ENCODE measurements at regions not wholly inside any gene's neighbourhood (a gene's known extent, or its start where the extent isn't known, plus 50 kb on each side); places are given as distances from the start of the nearest gene placed in this dataset.
"Not testable (repeated sequence)": the region's sequence is repeated elsewhere in the genome, so short reads cannot be mapped to it uniquely, and the experiment has no call there.

- in situ Hi-C loops (cut with HindIII; ENCODE audit: low sequenced_read_pairs); DNase-seq (ENCODE audit: low read depth); H3K4me3 ChIP-seq (ENCODE audit: low read depth, low read length): not testable (repeated sequence)
Observed at GRCh38 chr10:61818251-61818650, 83.2 kb upstream of the ARID5B start.

GRCh38 chr10:61819208-61819607 is 82.3 kb upstream of the ARID5B start:
- DNase-seq (ENCODE audit: low read depth): no peak
- in situ Hi-C loops (cut with HindIII; ENCODE audit: low sequenced_read_pairs): no loop called here
- H3K4me3 ChIP-seq (ENCODE audit: low read depth, low read length): no peak overlapping the region
- TF ChIP-seq, protein P1, sequence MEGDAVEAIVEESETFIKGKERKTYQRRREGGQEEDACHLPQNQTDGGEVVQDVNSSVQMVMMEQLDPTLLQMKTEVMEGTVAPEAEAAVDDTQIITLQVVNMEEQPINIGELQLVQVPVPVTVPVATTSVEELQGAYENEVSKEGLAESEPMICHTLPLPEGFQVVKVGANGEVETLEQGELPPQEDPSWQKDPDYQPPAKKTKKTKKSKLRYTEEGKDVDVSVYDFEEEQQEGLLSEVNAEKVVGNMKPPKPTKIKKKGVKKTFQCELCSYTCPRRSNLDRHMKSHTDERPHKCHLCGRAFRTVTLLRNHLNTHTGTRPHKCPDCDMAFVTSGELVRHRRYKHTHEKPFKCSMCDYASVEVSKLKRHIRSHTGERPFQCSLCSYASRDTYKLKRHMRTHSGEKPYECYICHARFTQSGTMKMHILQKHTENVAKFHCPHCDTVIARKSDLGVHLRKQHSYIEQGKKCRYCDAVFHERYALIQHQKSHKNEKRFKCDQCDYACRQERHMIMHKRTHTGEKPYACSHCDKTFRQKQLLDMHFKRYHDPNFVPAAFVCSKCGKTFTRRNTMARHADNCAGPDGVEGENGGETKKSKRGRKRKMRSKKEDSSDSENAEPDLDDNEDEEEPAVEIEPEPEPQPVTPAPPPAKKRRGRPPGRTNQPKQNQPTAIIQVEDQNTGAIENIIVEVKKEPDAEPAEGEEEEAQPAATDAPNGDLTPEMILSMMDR (IDR thresholded peaks at IDR 0.05; ENCODE audit: low read depth, low read length, missing control alignments): no peak

GRCh38 chr10:61821153-61821552 is 80.3 kb upstream of the ARID5B start:
- no peak overlapping the region for H3K4me3 ChIP-seq (ENCODE audit: low read depth, low read length)
- in situ Hi-C loops (cut with HindIII; ENCODE audit: low sequenced_read_pairs): no loop called here
- TF ChIP-seq, protein P1 (IDR thresholded peaks at IDR 0.05; ENCODE audit: low read depth, low read length, missing control alignments): no peak
- DNase-seq (ENCODE audit: low read depth): no peak

GRCh38 chr10:61821693-61822092 is 79.8 kb upstream of the ARID5B start:
- TF ChIP-seq, protein P1 (IDR thresholded peaks at IDR 0.05; ENCODE audit: low read depth, low read length, missing control alignments): no peak
- no peak for DNase-seq (ENCODE audit: low read depth)
- H3K4me3 ChIP-seq (ENCODE audit: low read depth, low read length): no peak overlapping the region
- in situ Hi-C loops (cut with HindIII; ENCODE audit: low sequenced_read_pairs): no loop called here

GRCh38 chr10:61822096-61822495 is 79.4 kb upstream of the ARID5B start:
- in situ Hi-C loops (cut with HindIII; ENCODE audit: low sequenced_read_pairs): no loop called here
- TF ChIP-seq, protein P1 (IDR thresholded peaks at IDR 0.05; ENCODE audit: low read depth, low read length, missing control alignments): no peak
- no peak for DNase-seq (ENCODE audit: low read depth)
- H3K4me3 ChIP-seq (ENCODE audit: low read depth, low read length): no peak overlapping the region

DNA sequence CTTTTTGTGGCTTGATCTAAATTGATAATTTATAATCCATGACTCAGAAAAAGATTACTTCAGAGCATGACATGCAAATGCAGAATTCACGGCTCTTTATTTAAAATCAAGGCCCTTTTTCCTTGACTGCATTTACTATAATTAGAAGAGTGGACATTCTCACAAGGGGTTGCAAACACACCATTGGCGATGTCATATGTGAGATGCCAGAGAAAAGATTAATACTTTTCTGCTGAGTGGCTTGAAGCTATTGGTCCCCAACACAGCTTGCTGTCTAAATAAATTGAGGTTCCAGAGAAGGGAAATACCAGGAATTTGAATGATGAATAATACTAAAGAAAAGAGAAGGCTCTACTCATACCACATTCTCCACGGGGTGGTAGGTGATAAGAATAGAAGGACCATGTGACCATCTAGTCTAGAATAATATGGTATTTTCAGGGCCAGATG is 78.7 kb upstream of the ARID5B start:
- H3K4me3 ChIP-seq (ENCODE audit: low read depth, low read length): no peak overlapping the region
- in situ Hi-C loops (cut with HindIII; ENCODE audit: low sequenced_read_pairs): no loop called here
- TF ChIP-seq, protein P1 (IDR thresholded peaks at IDR 0.05; ENCODE audit: low read depth, low read length, missing control alignments): no peak
- no peak for DNase-seq (ENCODE audit: low read depth)

DNA sequence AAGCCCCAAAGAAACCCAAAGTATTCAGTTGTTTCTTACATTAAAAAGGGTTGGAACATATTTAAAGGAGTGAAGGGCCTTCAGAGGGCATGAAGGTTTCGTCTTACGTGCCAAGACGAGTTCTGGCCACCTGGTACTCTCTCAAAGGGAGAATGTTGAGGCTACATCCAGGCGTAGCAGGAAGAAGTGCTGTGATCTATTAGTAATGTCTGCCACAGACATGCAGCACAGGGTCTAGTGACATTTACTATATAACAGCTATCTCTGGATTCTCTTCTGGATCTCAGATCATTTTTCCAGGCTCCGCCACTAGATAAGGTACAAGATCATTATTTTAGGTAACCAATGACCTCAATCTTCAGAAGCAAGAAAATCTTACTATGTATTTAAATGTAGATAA is 76.5 kb upstream of the ARID5B start:
- TF ChIP-seq, protein P1 (IDR thresholded peaks at IDR 0.05; ENCODE audit: low read depth, low read length, missing control alignments): no peak
- in situ Hi-C loops (cut with HindIII; ENCODE audit: low sequenced_read_pairs): no loop called here
- no peak overlapping the region for H3K4me3 ChIP-seq (ENCODE audit: low read depth, low read length)
- no peak for DNase-seq (ENCODE audit: low read depth)
